AG10803 (cell line): ENCODE measurements at regions not wholly inside any gene's neighbourhood (a gene's known extent, or its start where the extent isn't known, plus 50 kb on each side); places are given as distances from the start of the nearest gene placed in this dataset.
"Not testable (repeated sequence)": the region's sequence is repeated elsewhere in the genome, so short reads cannot be mapped to it uniquely, and the experiment has no call there.

Experiments
- DNase-seq: peaks from one replicate; pipeline ENCODE4 v3.0.0; 2010; ENCODE audit warnings: low read depth
- H3K4me3 ChIP-seq: 2 replicates; pipeline ENCODE4 v1.5.1; 2011; ENCODE audit warnings: mild to moderate bottlenecking, low read length, control low read depth
- TF ChIP-seq, protein P1 (sequence below): conservative IDR thresholded peaks from 2 replicates; pipeline ENCODE4 v1.5.1; 2011; ENCODE audit warnings: mild to moderate bottlenecking, low read length, control low read depth, inconsistent platforms

DNA sequence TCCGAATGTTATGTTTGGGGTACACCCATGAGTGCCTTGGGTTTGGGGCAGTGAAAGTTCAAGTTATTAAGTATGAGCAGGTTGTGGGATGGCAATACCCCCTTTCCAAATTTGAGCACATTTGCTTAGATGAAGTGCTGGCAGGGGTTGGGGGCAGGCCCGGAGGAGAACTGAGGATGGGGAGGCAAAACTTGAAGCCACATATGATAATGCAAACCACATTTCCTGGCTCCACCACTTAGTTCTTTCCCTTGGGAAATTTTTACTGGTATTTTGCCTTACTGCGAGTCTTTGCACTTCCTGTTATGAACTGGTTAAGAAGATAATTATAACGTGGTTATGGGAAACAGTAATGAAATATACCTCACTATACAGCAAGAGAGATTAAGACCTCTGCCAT lies 336.0 kb upstream of the ONECUT1 start:
- TF ChIP-seq, protein P1, sequence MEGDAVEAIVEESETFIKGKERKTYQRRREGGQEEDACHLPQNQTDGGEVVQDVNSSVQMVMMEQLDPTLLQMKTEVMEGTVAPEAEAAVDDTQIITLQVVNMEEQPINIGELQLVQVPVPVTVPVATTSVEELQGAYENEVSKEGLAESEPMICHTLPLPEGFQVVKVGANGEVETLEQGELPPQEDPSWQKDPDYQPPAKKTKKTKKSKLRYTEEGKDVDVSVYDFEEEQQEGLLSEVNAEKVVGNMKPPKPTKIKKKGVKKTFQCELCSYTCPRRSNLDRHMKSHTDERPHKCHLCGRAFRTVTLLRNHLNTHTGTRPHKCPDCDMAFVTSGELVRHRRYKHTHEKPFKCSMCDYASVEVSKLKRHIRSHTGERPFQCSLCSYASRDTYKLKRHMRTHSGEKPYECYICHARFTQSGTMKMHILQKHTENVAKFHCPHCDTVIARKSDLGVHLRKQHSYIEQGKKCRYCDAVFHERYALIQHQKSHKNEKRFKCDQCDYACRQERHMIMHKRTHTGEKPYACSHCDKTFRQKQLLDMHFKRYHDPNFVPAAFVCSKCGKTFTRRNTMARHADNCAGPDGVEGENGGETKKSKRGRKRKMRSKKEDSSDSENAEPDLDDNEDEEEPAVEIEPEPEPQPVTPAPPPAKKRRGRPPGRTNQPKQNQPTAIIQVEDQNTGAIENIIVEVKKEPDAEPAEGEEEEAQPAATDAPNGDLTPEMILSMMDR = no peak
- no peak overlapping the region for H3K4me3 ChIP-seq
- DNase-seq = no peak

DNA sequence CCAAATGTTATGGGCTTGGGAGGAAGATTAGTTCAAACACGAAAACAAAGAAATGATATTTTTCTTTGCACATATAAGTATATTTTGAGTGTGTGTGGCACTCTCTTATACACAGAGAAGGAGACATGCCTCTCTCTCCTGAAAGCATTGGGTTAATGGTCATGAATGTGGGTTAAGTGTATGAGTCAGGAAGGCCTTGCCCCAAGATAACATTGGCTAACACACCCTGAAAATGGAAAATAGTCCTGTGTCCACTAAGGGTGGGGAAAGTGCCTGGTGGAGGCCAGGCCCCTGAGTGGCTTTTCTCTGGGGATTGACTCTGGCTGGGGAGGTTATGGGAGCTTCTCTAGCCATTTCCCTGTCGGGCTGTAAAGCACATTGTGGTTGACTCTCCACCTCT lies 332.7 kb upstream of the ONECUT1 start:
- no peak overlapping the region for H3K4me3 ChIP-seq
- no peak for DNase-seq
- TF ChIP-seq, protein P1 = no peak

DNA sequence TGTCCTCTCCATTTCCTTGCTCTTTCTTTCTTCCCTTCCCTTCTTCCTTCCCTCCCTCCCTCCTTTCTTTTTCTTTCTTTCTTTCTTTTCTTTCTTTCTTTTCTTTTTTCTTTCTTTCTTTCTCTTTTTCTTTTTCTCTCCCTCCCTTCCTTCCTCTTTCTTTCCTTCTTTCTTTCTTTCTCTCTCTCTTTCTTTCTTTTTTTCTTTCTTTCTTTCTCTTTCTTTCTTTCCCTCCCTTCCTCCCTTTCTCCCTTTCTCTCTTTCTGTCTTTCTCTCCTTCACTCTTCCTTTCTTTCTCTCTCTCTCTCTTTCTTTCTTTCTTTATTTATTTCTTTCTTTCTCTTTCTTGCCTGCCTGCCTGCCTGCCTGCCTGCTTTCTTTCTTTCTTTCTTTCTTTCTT lies 326.8 kb upstream of the ONECUT1 start:
- H3K4me3 ChIP-seq, DNase-seq: not testable (repeated sequence)

DNA sequence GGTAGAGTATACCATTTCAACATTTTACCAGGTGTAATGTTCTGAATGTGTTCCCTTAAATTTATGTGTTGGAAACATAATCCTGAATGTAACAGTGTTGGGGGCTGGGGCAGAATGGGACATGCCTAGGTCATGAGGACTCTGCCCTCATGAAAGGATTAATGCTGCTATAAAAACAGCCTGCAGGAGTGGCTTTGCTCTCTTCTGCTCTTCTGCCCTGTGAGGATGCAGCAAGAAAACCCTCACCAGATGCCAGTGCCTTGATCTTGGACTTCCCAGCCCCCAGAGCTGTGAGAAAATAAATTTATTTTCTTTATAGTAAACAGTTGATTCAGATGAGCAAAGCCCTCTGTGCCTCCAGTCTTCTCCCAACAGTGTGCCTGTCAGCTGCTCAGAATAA lies 326.0 kb upstream of the ONECUT1 start:
- DNase-seq = no peak
- TF ChIP-seq, protein P1 = no peak

DNA sequence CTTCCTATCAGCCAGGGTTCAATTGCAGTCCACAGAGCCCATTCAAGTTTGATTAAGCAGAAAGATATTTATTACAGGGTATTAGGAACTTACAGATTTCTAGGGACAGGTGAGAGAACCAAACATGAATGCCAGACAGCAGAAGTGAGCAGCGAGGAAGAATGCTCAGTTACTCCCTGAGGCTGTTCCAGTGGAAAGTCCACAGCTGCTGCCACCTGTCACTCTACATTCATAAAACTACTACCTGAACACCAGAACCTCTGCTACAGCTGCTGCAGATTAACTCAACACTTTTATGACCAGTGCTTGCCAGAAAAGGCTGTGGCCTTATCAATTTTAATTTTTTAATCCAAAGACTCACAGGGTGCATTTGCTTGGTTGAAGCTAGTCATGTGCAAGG lies 325.4 kb upstream of the ONECUT1 start:
- TF ChIP-seq, protein P1 = no peak
- no peak overlapping the region for H3K4me3 ChIP-seq
- no peak for DNase-seq

More for the DNA sequence above, 326.0 kb upstream of the ONECUT1 start:
- no peak overlapping the region for H3K4me3 ChIP-seq

DNA sequence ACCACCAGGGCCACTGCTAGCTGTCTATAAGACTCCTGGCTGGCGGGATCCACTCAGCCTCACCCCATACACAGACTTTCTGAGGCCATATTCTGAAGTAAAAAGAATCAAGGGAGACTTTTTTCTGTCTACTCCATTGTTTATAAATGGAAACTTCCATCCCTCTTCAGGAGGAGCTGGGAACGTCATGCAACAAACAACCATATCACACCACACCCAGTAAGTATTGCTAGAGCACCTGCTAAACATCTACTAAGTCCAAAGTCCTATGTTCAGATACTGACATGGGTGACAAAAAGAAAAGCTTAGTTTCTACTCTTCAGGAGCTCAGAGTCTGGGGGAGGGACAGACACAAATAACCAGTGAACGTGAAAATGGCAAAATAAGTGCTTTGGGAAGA lies 324.8 kb upstream of the ONECUT1 start:
- TF ChIP-seq, protein P1 = no peak
- DNase-seq = no peak
- H3K4me3 ChIP-seq = no peak overlapping the region

DNA sequence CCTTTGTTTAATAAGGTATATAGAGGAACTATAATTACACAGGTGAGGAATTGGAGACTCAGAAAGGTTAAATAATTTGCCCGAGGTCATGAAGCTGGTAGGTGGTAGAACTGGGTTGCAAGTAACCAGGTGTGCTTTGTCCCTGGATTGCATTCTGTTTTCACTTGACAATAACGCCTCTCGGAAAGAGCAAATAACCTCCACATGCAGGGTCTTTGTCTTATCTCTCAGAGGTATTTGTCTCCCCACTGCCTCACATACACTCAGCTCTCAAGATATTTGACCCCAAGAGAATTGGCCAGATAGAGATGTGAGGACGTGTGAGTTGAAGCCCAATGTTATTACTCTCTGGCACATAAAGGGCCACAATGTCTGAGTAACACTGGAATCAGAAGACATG lies 320.9 kb upstream of the ONECUT1 start:
- H3K4me3 ChIP-seq = no peak overlapping the region
- no peak for DNase-seq
- TF ChIP-seq, protein P1 = no peak

DNA sequence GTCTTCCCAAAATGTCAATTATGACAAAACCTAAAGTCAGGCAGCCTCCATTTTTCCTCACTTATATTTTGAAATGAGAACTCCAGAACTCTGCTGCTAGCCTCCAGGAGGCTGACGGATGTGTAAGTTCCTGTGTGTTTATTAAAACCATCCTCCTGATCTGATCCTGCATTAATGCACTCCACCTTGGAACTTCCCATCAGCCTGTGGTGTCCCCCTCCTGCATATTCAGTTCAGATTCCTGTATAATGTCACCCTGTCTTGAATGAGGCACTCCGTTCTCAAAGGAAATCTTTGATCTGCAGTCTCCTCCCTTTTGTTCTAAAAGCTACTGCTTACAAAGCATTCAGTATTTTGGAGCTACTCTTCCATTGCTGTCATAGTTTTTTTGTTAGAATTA lies 318.2 kb upstream of the ONECUT1 start:
- H3K4me3 ChIP-seq = no peak overlapping the region
- TF ChIP-seq, protein P1 = no peak
- no peak for DNase-seq
